Coronary artery (tissue), 2 donors: ENCODE measurements at regions not wholly inside any gene's neighbourhood (a gene's known extent, or its start where the extent isn't known, plus 50 kb on each side); places are given as distances from the start of the nearest gene placed in this dataset.

Experiments
- DNase-seq: peaks from one replicate; pipeline ENCODE4 v3.0.0-alpha.2; 2017; ENCODE audit warnings: low spot score
- H3K27ac ChIP-seq, 2 donors: fragments of 200-600 bp; sonication (generic); one replicate each; pipeline ENCODE4 v1.5.1; 2016 to 2019
- H3K4me3 ChIP-seq: fragments of 200-600 bp; sonication (generic); 2 replicates; pipeline ENCODE4 v1.5.1; 2016; ENCODE audit warnings: mild to moderate bottlenecking, moderate library complexity
- TF ChIP-seq, protein P1 (sequence below): fragments of 200-600 bp; sonication (generic); IDR thresholded peaks from one replicate; pipeline ENCODE4 v1.5.1; 2019; ENCODE audit warnings: antibody characterized with exemption

GRCh38 chr20:7585126-7585679 is 355.1 kb downstream of the HAO1 start:
- Histone ChIP-seq H3K27ac (no peak overlapping the region), H3K4me3 (no peak overlapping the region)
- no peak for DNase-seq
- TF ChIP-seq, protein P1, sequence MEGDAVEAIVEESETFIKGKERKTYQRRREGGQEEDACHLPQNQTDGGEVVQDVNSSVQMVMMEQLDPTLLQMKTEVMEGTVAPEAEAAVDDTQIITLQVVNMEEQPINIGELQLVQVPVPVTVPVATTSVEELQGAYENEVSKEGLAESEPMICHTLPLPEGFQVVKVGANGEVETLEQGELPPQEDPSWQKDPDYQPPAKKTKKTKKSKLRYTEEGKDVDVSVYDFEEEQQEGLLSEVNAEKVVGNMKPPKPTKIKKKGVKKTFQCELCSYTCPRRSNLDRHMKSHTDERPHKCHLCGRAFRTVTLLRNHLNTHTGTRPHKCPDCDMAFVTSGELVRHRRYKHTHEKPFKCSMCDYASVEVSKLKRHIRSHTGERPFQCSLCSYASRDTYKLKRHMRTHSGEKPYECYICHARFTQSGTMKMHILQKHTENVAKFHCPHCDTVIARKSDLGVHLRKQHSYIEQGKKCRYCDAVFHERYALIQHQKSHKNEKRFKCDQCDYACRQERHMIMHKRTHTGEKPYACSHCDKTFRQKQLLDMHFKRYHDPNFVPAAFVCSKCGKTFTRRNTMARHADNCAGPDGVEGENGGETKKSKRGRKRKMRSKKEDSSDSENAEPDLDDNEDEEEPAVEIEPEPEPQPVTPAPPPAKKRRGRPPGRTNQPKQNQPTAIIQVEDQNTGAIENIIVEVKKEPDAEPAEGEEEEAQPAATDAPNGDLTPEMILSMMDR = no peak

- TF ChIP-seq, protein P1 = no peak
- no peak overlapping the region for H3K4me3 ChIP-seq
- H3K27ac ChIP-seq = no peak overlapping the region
- no peak for DNase-seq
Measured at GRCh38 chr20:7586481-7586880, 353.8 kb downstream of the HAO1 start.

GRCh38 chr20:7589164-7589563 is 351.1 kb downstream of the HAO1 start:
- no peak for DNase-seq
- TF ChIP-seq, protein P1 = no peak
- H3K27ac ChIP-seq = no peak overlapping the region
- no peak overlapping the region for H3K4me3 ChIP-seq

- Histone ChIP-seq H3K27ac (no peak overlapping the region), H3K4me3 (no peak overlapping the region)
- no peak for DNase-seq
- TF ChIP-seq, protein P1 = no peak
Measured at GRCh38 chr20:7596541-7596940, 343.7 kb downstream of the HAO1 start.

DNA sequence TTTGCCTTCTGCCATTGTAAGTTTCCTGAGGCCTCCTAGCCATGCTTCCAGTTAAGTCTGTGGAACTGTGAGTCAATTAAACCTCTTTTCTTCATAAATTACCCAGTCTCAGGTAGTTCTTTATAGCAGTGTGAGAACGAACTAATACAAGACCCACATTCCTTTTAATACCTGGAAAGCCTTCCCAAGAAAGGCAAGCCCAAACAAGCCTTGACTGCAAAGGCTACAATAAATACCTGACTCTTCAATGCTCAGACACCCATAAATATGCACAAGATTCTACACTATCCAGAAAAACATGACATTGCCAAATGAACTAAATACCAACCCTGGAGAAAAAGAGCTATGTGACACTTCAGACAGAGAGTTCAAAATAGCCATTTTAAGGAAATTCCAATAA is 338.8 kb downstream of the HAO1 start:
- no peak overlapping the region for H3K27ac ChIP-seq
- TF ChIP-seq, protein P1 = no peak
- no peak for DNase-seq
- H3K4me3 ChIP-seq = no peak overlapping the region

DNA sequence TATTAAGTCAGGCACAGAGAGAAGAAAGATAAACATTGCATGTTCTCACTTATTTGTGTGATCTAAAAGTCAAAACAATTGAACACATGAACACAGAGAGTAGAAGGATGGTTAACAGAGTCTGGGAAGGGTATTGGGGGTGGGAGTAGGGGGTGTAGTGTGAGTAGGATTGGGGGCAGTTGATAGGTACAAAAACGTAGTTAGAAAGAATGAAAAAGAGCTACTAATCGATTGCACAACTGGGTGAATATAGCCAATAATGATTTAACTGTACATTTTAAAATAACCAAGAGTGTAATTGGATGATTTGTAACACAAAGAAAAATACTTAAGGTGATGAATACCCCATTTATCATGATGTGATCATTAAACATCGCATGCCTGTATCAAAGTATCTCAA is 333.3 kb downstream of the HAO1 start:
- no peak for DNase-seq
- TF ChIP-seq, protein P1 = no peak
- H3K27ac ChIP-seq = no peak overlapping the region
- no peak overlapping the region for H3K4me3 ChIP-seq

- H3K27ac ChIP-seq = no peak overlapping the region
- no peak for DNase-seq
Measured at GRCh38 chr20:7608250-7608649, 332.0 kb downstream of the HAO1 start.

More at GRCh38 chr20:7608250-7608649, 332.0 kb downstream of the HAO1 start:
- H3K4me3 ChIP-seq = no peak overlapping the region
- TF ChIP-seq, protein P1 = no peak
